K562 (cell line): ENCODE measurements at regions not wholly inside any gene's neighbourhood (a gene's known extent, or its start where the extent isn't known, plus 50 kb on each side); places are given as distances from the start of the nearest gene placed in this dataset.

ENCODE experiments used
- EGR1 ChIP-seq: fragments of 450-650 bp; conservative IDR thresholded peaks from 2 replicates; pipeline ENCODE4 v1.6.1; 2017; ENCODE audit warnings: mild to moderate bottlenecking
- HCFC1 ChIP-seq: IDR thresholded peaks from 2 replicates; pipeline ENCODE4 v1.6.1; 2012; ENCODE audit warnings: low read depth, low read length, improper control_type of control experiment
- HDAC6 ChIP-seq: IDR thresholded peaks from 2 replicates; pipeline ENCODE4 v1.6.1; 2012; ENCODE audit warnings: low read depth, mild to moderate bottlenecking, control low read depth, inconsistent platforms, low read length, moderate library complexity
- KLF10 ChIP-seq: fragments of 250-450 bp; sonication (Bioruptor Pico); IDR thresholded peaks from 2 replicates; pipeline ENCODE4 v1.6.1; 2021; ENCODE audit warnings: matching md5 sums
- NR2C2 ChIP-seq, 2 experiments: fragments of 200-800 bp in 1 of 2; sonication (Bioruptor generic) in 1 of 2; sonication (generic) in 1 of 2; formaldehyde crosslinking in 1 of 2; IDR thresholded peaks; 2 replicates each; pipeline versions ENCODE4 v1.6.1 to v1.8.0; 2016 to 2022; ENCODE audit warnings: mild to moderate bottlenecking in 1 of 2, missing compliant biosample characterization in 1 of 2, missing genetic modification characterization in 1 of 2, missing genetic modification reagents in 1 of 2
- POLR2A ChIP-seq: fragments of 450-650 bp; conservative IDR thresholded peaks from 2 replicates; pipeline ENCODE4 v1.6.1; 2016
- SIN3A ChIP-seq, 2 experiments: fragments of 150-350 bp in 1 of 2; IDR thresholded peaks; 2 replicates each; pipeline ENCODE4 v1.6.1; 2011 to 2016; ENCODE audit warnings: borderline replicate concordance in 2 of 2, low read depth in 2 of 2, low read length in 2 of 2, mild to moderate bottlenecking in 2 of 2, moderate library complexity in 2 of 2; ENCODE audit not compliant: control insufficient read depth in 1 of 2
- SMAD1 ChIP-seq: fragments of 150-350 bp; IDR thresholded peaks from 2 replicates; pipeline ENCODE4 v1.6.1; 2014; ENCODE audit warnings: low read length, low read depth; ENCODE audit not compliant: partially characterized antibody
- ZBTB43 ChIP-seq: sonication (generic); formaldehyde crosslinking; IDR thresholded peaks from 2 replicates; pipeline ENCODE4 v1.8.0; 2023; ENCODE audit warnings: mild to moderate bottlenecking, missing genetic modification reagents
- ZNF766 ChIP-seq: fragments of 200-800 bp; sonication (Bioruptor generic); conservative IDR thresholded peaks from 2 replicates; pipeline ENCODE4 v1.6.1; 2016; ENCODE audit warnings: missing genetic modification characterization, missing compliant biosample characterization
- TF ChIP-seq, protein P1 (sequence below), 3 experiments: IDR thresholded peaks in 2 of 3; conservative IDR thresholded peaks in 1 of 3; 2 replicates each; pipeline ENCODE4 v1.5.1; 2011 to 2012; ENCODE audit warnings: low read length in 3 of 3, mild to moderate bottlenecking in 3 of 3, control low read depth in 2 of 3, improper control_type of control experiment in 1 of 3, inconsistent platforms in 1 of 3, low read depth in 1 of 3, mixed read lengths in 1 of 3, moderate library complexity in 1 of 3; ENCODE audit not compliant: insufficient read depth in 2 of 3
- TF ChIP-seq, protein P2 (sequence below): fragments of 450-650 bp; formaldehyde crosslinking; IDR thresholded peaks from 2 replicates; pipeline ENCODE4 v1.4.0; 2020; ENCODE audit warnings: mild to moderate bottlenecking, mixed read lengths

- TF ChIP-seq EGR1 (no peak), HCFC1 (no peak), ZBTB43 (no peak), KLF10 (CRISPR knock-in tag) (no peak), SIN3A (IDR thresholded peaks at IDR 0.05; ENCODE audit: borderline replicate concordance in 2 of 2, control insufficient read depth in 1 of 2, low read depth in 2 of 2, low read length in 2 of 2) (no peak), HDAC6 (no peak), POLR2A (no peak), NR2C2 (CRISPR knock-in tag; IDR thresholded peaks at IDR 0.05) (no peak), NR2C2 (tag; IDR thresholded peaks at IDR 0.05) (no peak), SMAD1 (no peak), ZNF766 (no peak)
- TF ChIP-seq, protein P1, sequence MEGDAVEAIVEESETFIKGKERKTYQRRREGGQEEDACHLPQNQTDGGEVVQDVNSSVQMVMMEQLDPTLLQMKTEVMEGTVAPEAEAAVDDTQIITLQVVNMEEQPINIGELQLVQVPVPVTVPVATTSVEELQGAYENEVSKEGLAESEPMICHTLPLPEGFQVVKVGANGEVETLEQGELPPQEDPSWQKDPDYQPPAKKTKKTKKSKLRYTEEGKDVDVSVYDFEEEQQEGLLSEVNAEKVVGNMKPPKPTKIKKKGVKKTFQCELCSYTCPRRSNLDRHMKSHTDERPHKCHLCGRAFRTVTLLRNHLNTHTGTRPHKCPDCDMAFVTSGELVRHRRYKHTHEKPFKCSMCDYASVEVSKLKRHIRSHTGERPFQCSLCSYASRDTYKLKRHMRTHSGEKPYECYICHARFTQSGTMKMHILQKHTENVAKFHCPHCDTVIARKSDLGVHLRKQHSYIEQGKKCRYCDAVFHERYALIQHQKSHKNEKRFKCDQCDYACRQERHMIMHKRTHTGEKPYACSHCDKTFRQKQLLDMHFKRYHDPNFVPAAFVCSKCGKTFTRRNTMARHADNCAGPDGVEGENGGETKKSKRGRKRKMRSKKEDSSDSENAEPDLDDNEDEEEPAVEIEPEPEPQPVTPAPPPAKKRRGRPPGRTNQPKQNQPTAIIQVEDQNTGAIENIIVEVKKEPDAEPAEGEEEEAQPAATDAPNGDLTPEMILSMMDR (IDR thresholded peaks at IDR 0.05 in 2 of 3, conservative IDR thresholded peaks at IDR 0.05 in 1 of 3; ENCODE audit: insufficient read depth in 2 of 3, low read depth in 1 of 3, low read length in 3 of 3), result no peak
- TF ChIP-seq, protein P2, sequence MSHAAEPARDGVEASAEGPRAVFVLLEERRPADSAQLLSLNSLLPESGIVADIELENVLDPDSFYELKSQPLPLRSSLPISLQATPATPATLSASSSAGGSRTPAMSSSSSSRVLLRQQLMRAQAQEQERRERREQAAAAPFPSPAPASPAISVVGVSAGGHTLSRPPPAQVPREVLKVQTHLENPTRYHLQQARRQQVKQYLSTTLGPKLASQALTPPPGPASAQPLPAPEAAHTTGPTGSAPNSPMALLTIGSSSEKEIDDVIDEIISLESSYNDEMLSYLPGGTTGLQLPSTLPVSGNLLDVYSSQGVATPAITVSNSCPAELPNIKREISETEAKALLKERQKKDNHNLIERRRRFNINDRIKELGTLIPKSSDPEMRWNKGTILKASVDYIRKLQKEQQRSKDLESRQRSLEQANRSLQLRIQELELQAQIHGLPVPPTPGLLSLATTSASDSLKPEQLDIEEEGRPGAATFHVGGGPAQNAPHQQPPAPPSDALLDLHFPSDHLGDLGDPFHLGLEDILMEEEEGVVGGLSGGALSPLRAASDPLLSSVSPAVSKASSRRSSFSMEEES (CRISPR knock-in tag), result no peak
These were observed 164.7 kb downstream of the SPCS3 start for GRCh38 chr4:176484301-176484984.
